ENCODE measurements at regions not wholly inside any gene's neighbourhood (a gene's known extent, or its start where the extent isn't known, plus 50 kb on each side); places are given as distances from the start of the nearest gene placed in this dataset.
"Not testable (repeated sequence)": the region's sequence is repeated elsewhere in the genome, so short reads cannot be mapped to it uniquely, and the experiment has no call there.

GRCh38 chr5:51652980-51653379 lies 269.7 kb downstream of the ISL1 start:
- DNase-seq (ENCODE audit: low read depth in 2 of 2): no peak

- peak in 1 of 2 donors; percentile 4 for DNase-seq (ENCODE audit: low read depth in 2 of 2)
These were observed 274.3 kb downstream of the ISL1 start for GRCh38 chr5:51657340-51658240.

GRCh38 chr5:51661646-51662265 lies 278.5 kb downstream of the ISL1 start:
- DNase-seq (ENCODE audit: low read depth in 2 of 2): no peak

- no peak for DNase-seq (ENCODE audit: low read depth in 2 of 2)
These were observed 281.4 kb downstream of the ISL1 start for GRCh38 chr5:51664491-51665250.

GRCh38 chr5:51665251-51665593 lies 282.0 kb downstream of the ISL1 start:
- DNase-seq (ENCODE audit: low read depth in 2 of 2): no peak

- no peak for DNase-seq (ENCODE audit: low read depth in 2 of 2)
These were observed 285.8 kb downstream of the ISL1 start for GRCh38 chr5:51669095-51669494.

- no peak for DNase-seq (ENCODE audit: low read depth in 2 of 2)
These were observed 295.1 kb downstream of the ISL1 start for GRCh38 chr5:51678330-51678729.

GRCh38 chr5:51679286-51679685 lies 296.0 kb downstream of the ISL1 start:
- no peak for DNase-seq (ENCODE audit: low read depth in 2 of 2)

GRCh38 chr5:51684794-51685355 lies 301.6 kb downstream of the ISL1 start:
- no peak for DNase-seq (ENCODE audit: low read depth in 2 of 2)

GRCh38 chr5:51685419-51685818 lies 302.2 kb downstream of the ISL1 start:
- no peak for DNase-seq (ENCODE audit: low read depth in 2 of 2)

GRCh38 chr5:51686622-51687021 lies 303.4 kb downstream of the ISL1 start:
- DNase-seq (ENCODE audit: low read depth in 2 of 2): no peak

- DNase-seq (ENCODE audit: low read depth in 2 of 2): no peak
These were observed 308.4 kb downstream of the ISL1 start for GRCh38 chr5:51691538-51692079.

- DNase-seq (ENCODE audit: low read depth in 2 of 2): no peak
These were observed 311.6 kb downstream of the ISL1 start for GRCh38 chr5:51694826-51695225.

- no peak for DNase-seq (ENCODE audit: low read depth in 2 of 2)
These were observed 312.9 kb downstream of the ISL1 start for GRCh38 chr5:51696122-51696521.

GRCh38 chr5:51702046-51702445 lies 318.8 kb downstream of the ISL1 start:
- DNase-seq (ENCODE audit: low read depth in 2 of 2): not testable (repeated sequence)

- no peak for DNase-seq (ENCODE audit: low read depth in 2 of 2)
These were observed 329.0 kb downstream of the ISL1 start for GRCh38 chr5:51712201-51712600.

- DNase-seq (ENCODE audit: low read depth in 2 of 2): not testable (repeated sequence)
These were observed 332.2 kb downstream of the ISL1 start for GRCh38 chr5:51715445-51715844.

- DNase-seq (ENCODE audit: low read depth in 2 of 2): no peak
These were observed 348.3 kb downstream of the ISL1 start for GRCh38 chr5:51731421-51732029.

GRCh38 chr5:51732304-51732703 lies 349.1 kb downstream of the ISL1 start:
- no peak for DNase-seq (ENCODE audit: low read depth in 2 of 2)

GRCh38 chr5:51734677-51735076 lies 351.4 kb downstream of the ISL1 start:
- no peak for DNase-seq (ENCODE audit: low read depth in 2 of 2)

- no peak for DNase-seq (ENCODE audit: low read depth in 2 of 2)
These were observed 362.8 kb downstream of the ISL1 start for GRCh38 chr5:51746023-51746422.
